ENCODE measurements at regions not wholly inside any gene's neighbourhood (a gene's known extent, or its start where the extent isn't known, plus 50 kb on each side); places are given as distances from the start of the nearest gene placed in this dataset.

DNA sequence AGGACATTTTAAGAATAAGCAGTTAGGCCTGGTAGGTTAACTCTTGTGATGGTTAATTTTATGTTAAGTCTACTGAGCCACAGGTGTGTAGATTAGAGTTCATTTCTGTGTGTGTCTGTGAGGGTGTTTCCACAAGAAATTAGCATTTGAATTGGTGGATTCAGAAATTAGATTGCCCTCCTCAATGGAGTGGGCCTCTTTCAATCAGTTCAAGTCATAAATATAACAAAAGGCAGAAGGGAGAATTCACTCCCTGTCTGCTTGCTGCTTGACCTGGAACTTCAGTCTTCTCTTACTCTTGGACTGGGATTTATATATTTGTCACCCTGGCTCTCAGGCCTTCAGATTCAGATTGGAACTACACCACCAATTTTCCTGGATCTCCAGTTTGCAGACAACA is 55.3 kb upstream of the POM121L12 start:
- ATAC-seq, result no peak

DNA sequence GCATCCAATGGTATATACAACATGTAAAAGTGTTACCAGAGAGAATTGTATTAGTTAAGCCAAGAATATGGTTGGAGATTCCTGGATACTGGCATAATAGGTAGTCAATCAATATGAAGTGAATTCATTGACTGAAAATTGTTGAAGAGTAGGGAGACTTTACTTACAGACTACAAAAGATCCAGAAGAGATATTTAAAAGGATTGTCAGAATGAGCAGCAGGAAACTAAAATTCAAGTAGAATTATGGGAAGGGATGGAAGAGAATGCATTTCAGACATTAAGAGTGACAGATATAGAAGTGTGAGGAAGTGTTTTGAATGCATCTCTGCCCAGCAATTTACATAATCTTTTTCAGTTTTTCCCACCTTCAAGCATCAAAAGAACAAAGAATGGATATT is 62.3 kb upstream of the POM121L12 start:
- ATAC-seq, result no peak

DNA sequence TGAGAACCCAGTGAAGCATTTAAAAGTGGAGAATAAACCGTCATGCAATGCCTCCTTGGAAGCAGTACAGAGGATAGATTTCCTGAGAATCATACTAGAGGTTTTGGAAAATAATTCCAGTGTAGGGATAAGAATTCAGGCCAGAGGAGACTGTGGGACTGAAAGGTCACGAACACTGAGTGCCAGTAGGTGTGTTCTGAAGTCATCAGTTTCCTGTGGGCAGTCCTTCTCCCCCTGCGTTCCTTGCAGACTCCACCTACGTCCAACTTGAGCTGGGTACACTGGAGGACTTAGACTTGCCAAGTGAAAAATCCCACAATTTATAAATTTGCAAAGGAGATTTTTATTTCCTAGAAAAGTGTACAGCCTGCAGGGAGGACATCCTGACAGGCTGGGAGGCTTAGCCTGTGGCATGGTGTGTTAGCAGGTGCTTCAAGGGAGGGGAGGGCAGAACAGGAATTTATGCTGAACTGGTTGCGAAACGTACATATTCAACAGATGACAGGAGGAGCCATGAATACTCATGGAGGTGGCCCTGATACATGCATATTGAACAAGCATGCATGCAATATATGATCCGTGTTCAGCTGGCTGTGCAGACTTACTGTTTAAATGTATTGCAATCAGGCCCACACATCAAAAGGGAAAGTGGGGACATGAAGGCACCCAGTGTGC is 72.9 kb upstream of the POM121L12 start:
- ATAC-seq, result no peak

DNA sequence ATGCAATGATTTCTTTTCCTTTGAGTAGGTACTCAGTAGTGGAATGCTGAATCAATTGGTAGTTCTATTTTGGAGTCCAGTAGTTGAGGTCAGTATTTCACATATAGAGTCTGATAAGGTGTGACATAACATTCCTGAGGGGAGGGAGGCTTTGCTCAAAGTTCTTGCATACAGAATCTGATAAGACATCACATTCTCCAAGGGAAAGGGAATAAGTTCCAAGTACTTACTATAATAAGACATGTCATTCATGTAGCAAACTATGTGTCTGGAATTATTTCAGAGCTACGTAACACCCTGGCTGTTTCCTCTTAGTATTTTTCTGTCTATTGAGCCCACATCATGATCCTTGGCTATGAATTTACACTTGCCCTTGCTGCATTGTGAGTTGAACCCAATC is 74.3 kb upstream of the POM121L12 start:
- ATAC-seq, result no peak

DNA sequence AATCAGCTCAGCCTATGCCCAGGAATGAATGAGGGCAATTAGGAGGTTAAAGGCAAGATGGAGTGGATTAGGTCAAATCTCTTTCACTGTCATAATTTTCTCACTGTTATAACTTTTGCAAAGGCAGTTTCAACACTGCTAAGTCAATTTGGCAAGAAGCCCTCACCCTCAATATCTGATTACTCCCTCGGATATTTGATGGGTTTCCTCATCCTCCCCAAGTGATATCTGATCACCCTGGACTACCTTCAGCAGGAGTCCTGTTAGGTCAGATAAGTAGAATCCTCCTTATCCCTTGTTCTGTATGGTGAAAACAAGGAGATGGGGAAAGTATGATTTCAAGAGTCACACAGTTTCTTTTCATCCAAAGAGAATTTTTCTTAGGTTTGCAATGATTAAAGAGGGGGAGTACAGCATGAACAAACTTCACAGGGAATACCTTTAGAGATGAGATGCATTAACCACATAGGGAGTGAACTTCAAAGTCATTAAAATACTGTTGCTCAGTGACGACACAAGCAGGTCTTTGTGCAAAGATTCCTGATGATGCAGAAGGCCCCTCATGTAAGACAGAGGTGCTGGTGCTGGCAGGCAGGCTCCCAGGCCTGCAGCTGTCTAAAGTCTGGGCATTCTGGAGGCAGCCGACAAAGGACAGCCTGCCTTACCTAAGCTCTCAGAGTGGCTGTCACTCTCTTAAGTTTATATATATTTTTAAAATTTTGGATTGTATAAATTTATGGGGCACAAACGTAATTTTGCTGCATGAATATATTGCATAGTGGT is 75.4 kb upstream of the POM121L12 start:
- no peak for ATAC-seq

- ATAC-seq, result no peak
These were observed 76.1 kb upstream of the POM121L12 start for GRCh38 chr7:52959336-52959735.

GRCh38 chr7:52958621-52959140 is 76.8 kb upstream of the POM121L12 start:
- no peak for ATAC-seq

- no peak for ATAC-seq
These were observed 79.0 kb upstream of the POM121L12 start for GRCh38 chr7:52956379-52956915.

DNA sequence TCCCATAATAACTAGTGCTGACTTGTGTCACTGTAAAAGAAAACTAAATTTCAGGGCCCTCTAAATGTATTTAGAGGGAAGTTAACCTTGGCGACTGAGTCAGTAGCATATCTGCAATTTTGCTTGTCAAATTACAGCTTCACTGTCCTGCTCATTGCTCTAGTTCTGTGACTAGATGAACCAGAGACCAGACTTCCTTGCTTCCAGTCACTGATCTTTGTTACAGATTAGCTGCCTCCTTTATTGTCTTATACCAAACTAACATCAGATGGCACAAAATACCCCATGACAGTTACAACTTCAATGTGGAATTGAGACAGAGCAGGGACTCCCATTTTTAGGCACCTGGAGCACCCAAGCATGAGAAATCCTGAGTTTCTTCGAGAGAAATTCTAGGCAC is 79.9 kb upstream of the POM121L12 start:
- no peak for ATAC-seq

DNA sequence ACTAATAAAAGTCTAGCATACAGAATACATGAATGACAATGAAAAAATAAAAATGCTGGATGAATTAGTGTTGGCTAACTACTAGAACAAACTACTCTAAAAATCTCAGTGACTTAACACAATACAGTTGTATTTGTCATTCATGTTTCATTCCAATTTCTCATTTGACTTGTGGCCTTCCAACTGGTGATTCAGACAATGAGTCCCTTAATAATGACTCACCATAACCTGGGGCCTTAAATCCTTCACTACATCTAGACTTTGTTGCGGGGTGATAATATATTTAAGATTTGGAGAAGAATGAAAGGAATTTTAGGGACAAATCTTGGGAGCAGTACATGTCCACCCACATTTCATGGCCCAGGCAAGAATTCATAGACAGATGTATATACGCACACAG is 90.5 kb upstream of the POM121L12 start:
- no peak for ATAC-seq

- no peak for ATAC-seq
These were observed 95.0 kb upstream of the POM121L12 start for GRCh38 chr7:52940481-52940880.

GRCh38 chr7:52938455-52939133 is 96.8 kb upstream of the POM121L12 start:
- ATAC-seq, result no peak

DNA sequence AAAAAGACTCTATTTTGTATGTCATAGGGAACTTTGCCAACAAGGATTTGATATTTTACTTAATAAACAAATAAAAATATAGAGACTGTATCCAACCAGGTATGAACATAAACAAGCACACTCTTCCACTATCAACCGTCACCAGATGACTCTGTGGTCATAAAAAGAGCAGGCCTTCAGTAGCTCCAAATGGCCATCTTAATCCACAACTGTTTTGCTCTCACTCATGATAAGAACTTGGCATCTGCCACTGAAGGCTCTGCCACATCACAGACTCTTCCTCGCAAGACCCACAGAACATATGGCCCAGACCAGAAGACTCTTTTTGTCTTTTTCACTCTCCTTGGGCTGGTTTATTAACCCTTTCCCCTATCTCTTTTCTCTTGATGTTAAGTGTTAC is 98.7 kb upstream of the POM121L12 start:
- no peak for ATAC-seq

DNA sequence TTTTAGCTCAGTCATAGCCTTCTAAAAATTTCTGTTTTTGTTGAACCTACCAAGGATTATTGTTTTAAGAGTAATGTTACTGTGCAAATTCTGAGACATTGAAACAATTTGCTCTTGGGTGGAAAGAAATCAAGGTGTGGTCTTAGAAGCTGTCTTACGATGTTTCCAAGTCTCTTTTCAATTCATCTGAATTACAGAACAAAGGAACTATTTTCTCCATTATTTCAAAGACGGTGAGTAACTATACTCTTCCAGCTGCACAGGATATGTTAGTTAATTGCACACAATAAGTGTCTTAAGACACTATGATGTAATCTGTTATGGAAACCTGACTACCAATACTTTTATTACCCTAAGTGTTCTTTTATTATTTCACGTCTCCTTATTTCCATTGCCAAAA is 106.8 kb upstream of the POM121L12 start:
- ATAC-seq, result no peak

GRCh38 chr7:52925332-52925731 is 110.1 kb upstream of the POM121L12 start:
- ATAC-seq, result no peak

DNA sequence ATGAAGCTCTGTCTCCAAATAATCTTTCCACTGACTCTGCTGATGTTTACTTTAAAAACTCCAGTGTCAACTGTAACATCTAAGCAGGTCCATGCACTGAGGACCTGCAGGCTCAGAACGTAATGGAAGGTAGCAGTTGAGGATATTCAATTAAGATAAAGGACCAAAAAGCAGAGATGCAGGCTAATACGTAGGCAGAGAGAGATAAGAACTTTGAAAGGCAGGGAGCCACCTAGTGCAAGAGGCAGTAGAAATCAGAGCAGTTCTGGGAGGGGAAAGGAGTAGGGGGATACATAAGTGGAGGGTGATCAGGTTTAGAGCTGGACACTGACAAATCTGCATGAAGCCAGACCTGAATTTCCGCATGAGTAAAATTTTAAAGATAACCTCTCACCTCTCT is 114.5 kb upstream of the POM121L12 start:
- no peak for ATAC-seq

GRCh38 chr7:52917982-52918578 is 117.4 kb upstream of the POM121L12 start:
- ATAC-seq, result no peak

DNA sequence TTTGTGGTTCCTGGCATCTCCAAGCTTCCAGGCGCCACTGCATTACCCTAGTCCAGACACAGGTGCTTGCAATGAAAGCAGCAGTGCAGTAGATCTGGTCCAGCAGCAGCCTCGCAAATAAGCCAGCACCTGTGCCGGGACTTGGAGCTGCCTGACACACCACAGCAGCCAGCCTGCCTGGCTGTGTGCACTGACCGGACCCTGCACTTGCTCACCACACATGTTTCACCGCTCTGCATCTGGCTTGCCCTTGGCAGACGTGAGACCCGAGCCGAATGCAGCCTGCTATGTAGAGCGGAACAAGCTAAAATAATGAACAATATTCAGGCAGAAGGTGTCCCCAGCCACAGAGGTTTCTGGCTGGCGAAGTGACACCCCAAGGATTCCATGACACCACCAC is 123.6 kb upstream of the POM121L12 start:
- ATAC-seq, result no peak

DNA sequence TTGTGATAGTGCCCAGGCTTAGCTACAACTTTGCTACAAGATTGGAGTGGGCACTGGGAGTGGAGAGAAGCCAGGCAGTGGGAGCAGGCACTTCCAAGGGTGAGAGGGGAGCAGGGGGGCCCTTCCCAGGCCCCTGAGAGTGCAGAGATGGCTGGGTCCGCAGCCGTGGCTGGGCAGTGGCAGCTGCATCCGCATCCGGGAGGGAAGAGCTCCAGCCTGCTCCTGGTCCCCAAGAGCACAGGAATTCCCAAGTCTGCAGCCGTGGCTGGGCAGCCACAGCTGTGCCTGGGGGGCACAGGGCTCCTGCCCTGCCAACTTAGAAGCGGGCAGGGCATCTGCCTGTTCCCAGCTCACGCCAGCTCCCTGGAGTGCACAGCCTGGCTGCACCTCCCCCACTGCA is 124.1 kb upstream of the POM121L12 start:
- ATAC-seq, result no peak

- ATAC-seq, result no peak
These were observed 125.5 kb upstream of the POM121L12 start for GRCh38 chr7:52909935-52910334.

DNA sequence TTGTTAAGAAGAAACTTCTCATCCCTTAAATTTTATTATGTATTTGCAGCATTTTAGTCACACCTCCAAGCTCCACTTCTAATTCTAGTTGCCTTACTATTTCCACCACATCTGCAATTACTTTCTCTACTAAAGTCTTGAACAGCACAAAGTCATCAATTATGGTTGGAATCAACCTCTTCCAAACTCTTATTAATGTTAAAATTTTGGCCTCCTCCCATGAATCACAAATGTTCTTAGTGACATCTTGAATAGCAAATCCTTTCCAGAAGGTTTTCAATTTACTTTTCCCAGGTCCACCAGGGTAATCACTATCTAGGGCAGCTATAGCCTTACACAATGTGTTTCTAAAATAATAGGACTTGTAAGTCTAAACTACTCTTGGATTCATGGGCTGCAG is 126.3 kb upstream of the POM121L12 start:
- ATAC-seq, result no peak

- ATAC-seq, result no peak
These were observed 137.7 kb upstream of the POM121L12 start for GRCh38 chr7:52897713-52898112.

DNA sequence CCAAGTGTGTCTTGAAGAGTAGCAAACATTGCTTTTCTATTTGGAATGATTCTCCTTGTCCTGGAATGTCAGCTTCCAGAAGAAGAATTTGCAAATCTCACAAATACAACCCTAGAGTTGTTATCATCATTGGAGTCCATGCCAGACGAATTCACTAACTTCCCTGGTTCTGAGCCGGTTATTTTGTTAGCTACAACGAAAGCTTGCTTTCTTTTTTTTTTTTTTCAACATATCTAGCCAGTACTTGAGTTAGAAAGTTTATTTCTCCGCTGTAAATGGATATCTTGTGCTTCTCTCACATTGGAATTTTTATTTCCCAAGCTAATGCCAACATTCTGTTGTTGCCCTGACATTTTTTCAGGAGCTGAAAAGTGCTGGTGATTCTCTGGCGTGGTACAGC is 138.1 kb upstream of the POM121L12 start:
- no peak for ATAC-seq

All from activated CD4-positive, CD25-positive, alpha-beta regulatory T cell treated with anti-CD3 and anti-CD28 coated beads, Interleukin-2, amount 50 U/mL, for 24 hours (primary cell).